OCI-LY3 (cell line): ENCODE measurements at regions not wholly inside any gene's neighbourhood (a gene's known extent, or its start where the extent isn't known, plus 50 kb on each side); places are given as distances from the start of the nearest gene placed in this dataset.

Experiments
- EZH2phosphoT487 ChIP-seq: fragments of 200-600 bp; shearing (Covaris generic); IDR thresholded peaks from 2 replicates; pipeline ENCODE4 v1.6.1; 2018; ENCODE audit warnings: antibody characterized with exemption, mixed run types, low read depth
- TF ChIP-seq, protein P1 (sequence below): fragments of 200-600, 300-600 bp; sonication (generic); IDR thresholded peaks from 2 replicates; pipeline ENCODE4 v1.5.1; 2014; ENCODE audit warnings: antibody characterized with exemption, low read length, low read depth

GRCh38 chr3:18239674-18240073 lies 185.5 kb downstream of the SATB1 start:
- no peak for TF ChIP-seq EZH2phosphoT487
- TF ChIP-seq, protein P1, sequence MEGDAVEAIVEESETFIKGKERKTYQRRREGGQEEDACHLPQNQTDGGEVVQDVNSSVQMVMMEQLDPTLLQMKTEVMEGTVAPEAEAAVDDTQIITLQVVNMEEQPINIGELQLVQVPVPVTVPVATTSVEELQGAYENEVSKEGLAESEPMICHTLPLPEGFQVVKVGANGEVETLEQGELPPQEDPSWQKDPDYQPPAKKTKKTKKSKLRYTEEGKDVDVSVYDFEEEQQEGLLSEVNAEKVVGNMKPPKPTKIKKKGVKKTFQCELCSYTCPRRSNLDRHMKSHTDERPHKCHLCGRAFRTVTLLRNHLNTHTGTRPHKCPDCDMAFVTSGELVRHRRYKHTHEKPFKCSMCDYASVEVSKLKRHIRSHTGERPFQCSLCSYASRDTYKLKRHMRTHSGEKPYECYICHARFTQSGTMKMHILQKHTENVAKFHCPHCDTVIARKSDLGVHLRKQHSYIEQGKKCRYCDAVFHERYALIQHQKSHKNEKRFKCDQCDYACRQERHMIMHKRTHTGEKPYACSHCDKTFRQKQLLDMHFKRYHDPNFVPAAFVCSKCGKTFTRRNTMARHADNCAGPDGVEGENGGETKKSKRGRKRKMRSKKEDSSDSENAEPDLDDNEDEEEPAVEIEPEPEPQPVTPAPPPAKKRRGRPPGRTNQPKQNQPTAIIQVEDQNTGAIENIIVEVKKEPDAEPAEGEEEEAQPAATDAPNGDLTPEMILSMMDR, result no peak
